ENCODE measurements at regions not wholly inside any gene's neighbourhood (a gene's known extent, or its start where the extent isn't known, plus 50 kb on each side); places are given as distances from the start of the nearest gene placed in this dataset.

GRCh38 chr1:4428711-4429110 is 225.7 kb upstream of the AJAP1 start:
- TF ChIP-seq CTCF (IDR thresholded peaks at IDR 0.05) = no peak
- no peak for TF ChIP-seq EP300 (IDR thresholded peaks at IDR 0.05)
